EH (cell line): ENCODE measurements at regions not wholly inside any gene's neighbourhood (a gene's known extent, or its start where the extent isn't known, plus 50 kb on each side); places are given as distances from the start of the nearest gene placed in this dataset.

Experiments used
- DNase-seq: peaks from one replicate; pipeline ENCODE4 v3.0.0-alpha.2; 2015; ENCODE audit warnings: low read depth

DNA sequence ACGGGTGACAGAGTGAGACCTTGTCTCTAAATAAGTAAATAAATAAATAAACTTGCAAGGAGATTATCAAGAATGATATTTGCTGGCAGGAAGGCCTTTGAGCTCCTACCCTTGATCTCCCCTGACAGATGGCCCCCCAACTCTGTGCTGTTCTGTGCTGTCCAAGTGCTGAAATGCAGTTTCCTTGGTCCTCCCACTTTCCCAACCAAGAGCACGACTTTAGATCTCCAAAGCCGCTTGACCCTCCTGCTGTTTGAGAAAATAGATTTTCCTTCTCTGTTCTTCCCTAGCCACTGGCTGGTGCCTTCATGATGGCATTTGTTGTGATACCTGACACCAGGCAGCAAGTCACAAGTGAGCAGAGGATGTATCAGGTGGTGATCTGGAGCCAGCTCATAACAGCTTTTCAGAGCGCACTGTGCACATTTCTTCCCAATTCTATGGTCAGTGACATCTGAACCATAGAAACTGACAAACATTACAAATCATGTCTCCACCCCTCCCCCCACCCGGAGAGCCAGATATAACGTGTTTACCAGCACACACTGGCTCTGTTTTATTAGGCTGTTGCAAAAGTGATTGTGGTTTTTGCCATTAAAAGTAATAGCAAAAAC lies 80.0 kb upstream of the PUM3 start:
- no peak for DNase-seq

DNA sequence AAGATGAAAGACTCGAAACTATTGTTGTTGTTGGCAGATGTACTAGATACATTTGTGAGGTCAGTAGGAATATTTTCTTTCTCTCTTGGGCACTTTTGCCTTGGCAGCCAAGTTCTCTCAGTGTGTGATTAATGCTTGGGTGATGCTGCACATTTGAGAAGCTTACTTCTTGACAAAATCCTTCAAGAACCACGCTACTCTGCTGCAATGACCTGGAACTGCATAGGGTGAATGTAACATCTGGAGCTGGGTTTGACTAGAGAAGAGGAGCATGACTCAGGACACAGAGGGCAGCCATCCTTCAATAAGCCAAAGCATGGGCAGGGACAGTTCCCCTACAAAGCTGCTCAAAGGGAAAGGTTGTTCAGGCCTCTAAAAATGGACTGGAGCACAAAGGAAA lies 75.5 kb upstream of the PUM3 start:
- DNase-seq, result peak; percentile 32

DNA sequence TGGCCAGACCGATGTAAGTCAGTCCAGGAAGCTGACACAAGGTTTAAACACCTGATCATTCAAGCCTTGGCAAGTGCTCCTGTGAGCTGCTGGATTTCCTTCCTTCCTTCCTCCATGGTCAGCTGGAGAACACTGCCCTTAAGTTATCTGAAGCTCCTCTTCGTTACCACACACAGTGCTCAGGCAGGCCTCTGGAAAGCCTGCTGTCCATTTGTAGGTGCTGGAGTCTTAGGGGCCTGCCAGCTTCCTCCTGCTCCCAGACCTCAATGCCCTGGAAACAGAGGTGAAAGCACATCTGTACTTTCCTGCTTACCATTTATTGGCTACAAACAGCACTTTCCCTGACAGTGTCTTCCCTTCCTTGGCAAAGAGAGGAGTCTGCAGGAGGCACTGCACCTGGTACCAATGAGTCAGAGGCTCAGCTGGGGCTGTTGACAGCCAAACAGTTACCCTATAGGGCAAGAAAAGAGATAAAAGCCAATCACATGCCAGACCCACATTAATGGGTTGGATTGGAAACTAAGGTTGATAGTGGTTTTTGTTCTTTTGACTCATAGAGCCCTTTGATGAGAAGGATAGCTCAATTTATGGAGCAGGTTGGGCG lies 72.6 kb upstream of the PUM3 start:
- no peak for DNase-seq

DNA sequence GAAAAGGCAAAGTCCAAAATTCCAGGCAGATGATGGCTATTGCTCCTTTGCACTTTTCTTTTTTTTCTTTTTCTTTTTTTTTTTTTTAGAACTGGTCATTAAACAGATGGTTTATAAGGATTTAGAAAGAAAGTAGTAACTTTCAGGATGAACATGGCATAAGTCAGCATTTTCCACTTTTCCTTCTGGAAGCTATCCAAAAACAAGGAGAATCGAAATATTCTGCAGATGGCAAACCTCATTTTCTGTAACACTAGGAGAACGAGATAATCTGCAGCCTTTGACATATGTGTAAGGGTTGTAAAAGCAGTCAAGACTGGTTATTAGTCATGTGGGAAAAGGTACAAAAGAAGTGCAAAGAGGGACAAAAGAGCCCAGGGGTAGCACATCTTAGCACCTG lies 69.1 kb upstream of the PUM3 start:
- no peak for DNase-seq

DNA sequence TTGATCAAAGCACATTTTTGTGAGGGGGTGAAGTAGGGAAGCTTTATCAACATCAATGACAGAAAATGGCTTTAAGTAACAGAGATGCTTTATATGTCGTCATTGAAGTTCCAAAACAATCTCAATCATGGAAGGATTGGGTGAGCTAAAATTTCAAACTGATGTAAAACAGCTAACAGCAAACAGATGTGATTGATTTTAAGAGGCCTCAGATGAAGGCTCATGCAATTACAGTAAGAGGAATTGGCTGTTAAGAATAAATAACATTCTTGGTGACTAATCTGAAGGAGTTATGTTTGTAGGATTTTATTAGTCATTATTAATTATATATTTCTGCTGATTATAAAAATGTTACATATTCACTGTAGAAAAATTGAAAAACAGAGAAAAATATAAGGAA lies 63.5 kb upstream of the PUM3 start:
- DNase-seq, result peak; percentile 9

DNA sequence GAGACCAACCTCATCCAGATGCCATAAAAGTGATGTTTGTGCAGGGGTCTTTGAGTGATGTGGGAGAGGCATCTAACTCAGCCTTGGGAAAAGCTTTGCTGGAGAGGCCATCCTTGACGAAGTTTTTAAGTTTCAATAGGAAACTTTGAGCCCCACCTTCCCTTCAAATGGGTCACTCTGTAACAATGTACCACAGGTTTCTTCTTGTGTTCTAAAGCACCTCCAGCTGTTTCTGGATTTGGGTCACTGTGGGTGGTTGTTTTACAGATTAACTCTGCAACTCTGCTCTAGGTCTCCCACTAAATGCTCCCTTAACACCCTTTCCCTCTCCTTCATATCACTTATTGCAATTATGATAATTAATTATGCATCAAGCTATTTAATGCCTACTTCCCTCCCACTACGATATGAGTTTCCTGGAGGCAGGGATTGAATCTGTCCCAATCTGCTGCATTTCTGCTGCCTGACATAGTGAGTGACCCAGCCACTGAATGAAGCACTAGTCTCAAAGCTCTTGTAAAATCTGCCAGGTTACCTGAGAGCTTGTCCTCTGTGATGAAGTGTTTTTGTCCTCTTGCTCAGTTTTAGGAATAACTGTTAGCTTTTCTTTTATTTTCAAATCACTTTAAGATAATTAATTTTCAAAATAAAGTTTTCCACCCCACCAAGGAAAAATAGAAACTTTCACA lies 60.5 kb upstream of the PUM3 start:
- no peak for DNase-seq
